Caco-2 (cell line): ENCODE measurements at regions not wholly inside any gene's neighbourhood (a gene's known extent, or its start where the extent isn't known, plus 50 kb on each side); places are given as distances from the start of the nearest gene placed in this dataset.

ENCODE experiments used
- BruUV-seq: library from RNA; stranded (reverse); fragments of 400-500 nt; replicated peaks from 2 replicates; lab custom pipeline; 2021; lab: Mats Ljungman, UMichigan
- CTCF ChIA-PET: fragments of 300-600 bp; sonication (Branson Sonifier 250); formaldehyde crosslinking; loops from one replicate; lab custom pipeline; 2022; ENCODE audit warnings: antibody characterized with exemption; lab: Charles Lee
- POLR2A ChIA-PET: fragments of 300-600 bp; sonication (Branson Sonifier 250); formaldehyde crosslinking; loops from one replicate; lab custom pipeline; 2022; ENCODE audit warnings: antibody characterized with exemption; lab: Charles Lee
- DNase-seq, 2 experiments: peaks; one replicate each; pipeline versions ENCODE4 v3.0.0 to v3.0.0-alpha.2; 2020 to 2022
- H3K27me3 ChIP-seq: replicated peaks from 2 replicates; pipeline ENCODE4 v1.6.0; 2011; ENCODE audit warnings: low read length; ENCODE audit not compliant: control insufficient read depth, insufficient read depth
- H3K36me3 ChIP-seq: 2 replicates; pipeline ENCODE4 v1.5.1; 2011; ENCODE audit warnings: low read length; ENCODE audit not compliant: control insufficient read depth, insufficient read depth
- H3K4me1 ChIP-seq: fragments of 250-450 bp; sonication (Bioruptor Pico); 2 replicates; pipeline ENCODE4 v1.5.1; 2020; ENCODE audit warnings: mild to moderate bottlenecking
- H3K4me3 ChIP-seq: 2 replicates; pipeline ENCODE4 v1.5.1; 2011; ENCODE audit warnings: low read depth, mild to moderate bottlenecking, control low read depth, low read length
- H3K9me3 ChIP-seq: fragments of 250-450 bp; sonication (Bioruptor Pico); 2 replicates; pipeline ENCODE4 v1.5.1; 2020; ENCODE audit warnings: mild to moderate bottlenecking, moderate library complexity
- H3K27ac Mint-ChIP-seq: one replicate; pipeline ENCODE4 v1.8.0; 2022; ENCODE audit warnings: mixed read lengths; ENCODE audit not compliant: unreplicated experiment
- H3K27me3 Mint-ChIP-seq: one replicate; pipeline ENCODE4 v1.8.0; 2022; ENCODE audit warnings: mixed read lengths; ENCODE audit not compliant: insufficient read depth, unreplicated experiment
- H3K36me3 Mint-ChIP-seq: one replicate; pipeline ENCODE4 v1.8.0; 2022; ENCODE audit warnings: mild to moderate bottlenecking, mixed read lengths; ENCODE audit not compliant: insufficient read depth, unreplicated experiment
- H3K4me1 Mint-ChIP-seq: one replicate; pipeline ENCODE4 v1.8.0; 2022; ENCODE audit warnings: low read depth, mixed read lengths; ENCODE audit not compliant: unreplicated experiment
- H3K4me3 Mint-ChIP-seq: one replicate; pipeline ENCODE4 v1.8.0; 2022; ENCODE audit warnings: mild to moderate bottlenecking, moderate library complexity, mixed read lengths; ENCODE audit not compliant: unreplicated experiment
- H3K9me3 Mint-ChIP-seq: one replicate; pipeline ENCODE4 v1.8.0; 2022; ENCODE audit warnings: mixed read lengths; ENCODE audit not compliant: unreplicated experiment
- CTCF ChIP-seq, 2 experiments: fragments of 200-600 bp in 1 of 2; IDR thresholded peaks; 1 replicate in 1 of 2; 2 replicates in 1 of 2; pipeline versions ENCODE4 v1.5.1 to v1.8.0; 2011 to 2022; ENCODE audit warnings: antibody characterized with exemption in 1 of 2, control low read depth in 1 of 2, inconsistent platforms in 1 of 2, low read depth in 1 of 2, low read length in 1 of 2, mild to moderate bottlenecking in 1 of 2, moderate library complexity in 1 of 2; ENCODE audit not compliant: insufficient read depth in 1 of 2, severe bottlenecking in 1 of 2, unreplicated experiment in 1 of 2
- intact Hi-C: fragments of 100-400 bp; cut with micrococcal nuclease; formaldehyde crosslinking; loops from one replicate; pipeline ENCODE4 v1.10.0; 2022; ENCODE audit not compliant: unreplicated experiment

DNA sequence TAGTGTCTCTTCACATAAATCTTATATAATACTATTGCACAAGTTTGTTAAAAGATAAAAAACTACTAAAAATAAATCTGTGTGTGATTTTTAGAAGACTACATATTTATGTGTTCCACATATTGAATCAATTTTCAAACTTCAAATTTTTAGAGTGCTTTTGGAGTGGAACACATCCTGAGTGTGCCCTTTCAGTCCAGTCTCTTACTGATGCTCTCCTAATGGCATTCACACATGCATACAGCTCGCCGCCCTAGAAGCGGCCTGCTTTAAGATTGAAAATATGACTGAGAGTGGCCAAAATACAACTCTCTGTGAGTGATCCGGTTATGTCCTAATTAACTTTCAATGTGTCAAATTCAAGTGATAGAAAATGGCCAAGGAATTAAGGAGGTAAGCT lies 628.8 kb downstream of the ANKRD50 start:
- no peak for DNase-seq
- H3K4me1 ChIP-seq: no peaks in the 10 kb centered on the region
- Mint-ChIP-seq H3K9me3 (peaks cover 9% of the 10 kb centered on the region), H3K27me3 (no peaks in the 10 kb centered on the region), H3K27ac (no peak overlapping the region), H3K36me3 (no peaks in the 10 kb centered on the region), H3K4me3 (no peak overlapping the region), H3K4me1 (peaks cover 5% of the 10 kb centered on the region)
- no TSS peak for BruUV-seq
- H3K36me3 ChIP-seq: no peaks in the 10 kb centered on the region
- POLR2A ChIA-PET: no interaction called here
- intact Hi-C loops: no loop called here
- H3K27me3 ChIP-seq: no peaks in the 10 kb centered on the region
- H3K9me3 ChIP-seq: peaks cover 10% of the 10 kb centered on the region
- CTCF ChIA-PET: no interaction called here
- H3K4me3 ChIP-seq: no peak overlapping the region
- no peak for TF ChIP-seq CTCF (IDR thresholded peaks at IDR 0.05; ENCODE audit: insufficient read depth in 1 of 2, low read depth in 1 of 2, low read length in 1 of 2, severe bottlenecking in 1 of 2, unreplicated experiment in 1 of 2)

GRCh38 chr4:124085561-124086180 lies 626.9 kb downstream of the ANKRD50 start:
- intact Hi-C loops: no loop called here
- H3K4me3 Mint-ChIP-seq: no peak overlapping the region
- no peaks in the 10 kb centered on the region for H3K9me3 Mint-ChIP-seq
- CTCF ChIA-PET: no interaction called here
- DNase-seq: no peak
- no peak for TF ChIP-seq CTCF (IDR thresholded peaks at IDR 0.05; ENCODE audit: insufficient read depth in 1 of 2, low read depth in 1 of 2, low read length in 1 of 2, severe bottlenecking in 1 of 2, unreplicated experiment in 1 of 2)
- peaks cover 5% of the 10 kb centered on the region for H3K4me1 Mint-ChIP-seq
- no TSS peak for BruUV-seq
- no peak overlapping the region for H3K27ac Mint-ChIP-seq
- no peaks in the 10 kb centered on the region for H3K4me1 ChIP-seq
- H3K4me3 ChIP-seq: no peak overlapping the region
- H3K27me3 Mint-ChIP-seq: no peaks in the 10 kb centered on the region
- no peaks in the 10 kb centered on the region for H3K36me3 ChIP-seq
- H3K9me3 ChIP-seq: peaks cover 4% of the 10 kb centered on the region
- H3K36me3 Mint-ChIP-seq: no peaks in the 10 kb centered on the region
- POLR2A ChIA-PET: no interaction called here
- H3K27me3 ChIP-seq: no peaks in the 10 kb centered on the region

DNA sequence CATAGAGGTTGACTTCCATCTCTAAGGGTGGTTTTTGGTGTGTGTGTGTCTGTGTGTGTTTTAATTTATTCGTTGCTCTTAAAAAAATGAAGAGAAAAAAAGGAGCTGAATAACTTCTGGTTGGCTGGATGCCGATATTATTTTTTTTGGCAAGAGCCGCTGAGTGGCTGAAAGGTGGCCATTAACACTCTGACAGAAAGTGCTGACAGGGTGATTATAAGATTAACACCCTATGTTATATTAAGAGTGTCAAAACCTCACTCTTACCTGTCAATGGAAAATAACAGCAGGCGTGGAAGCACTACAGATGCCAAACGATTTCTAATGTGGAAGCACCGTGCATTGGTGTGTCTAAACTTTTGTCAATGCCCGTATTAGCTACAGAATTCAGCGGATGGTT lies 622.5 kb downstream of the ANKRD50 start:
- no peaks in the 10 kb centered on the region for H3K27me3 ChIP-seq
- Mint-ChIP-seq H3K36me3 (no peaks in the 10 kb centered on the region), H3K4me3 (no peak overlapping the region), H3K27me3 (no peaks in the 10 kb centered on the region), H3K27ac (no peak overlapping the region), H3K9me3 (peaks cover 22% of the 10 kb centered on the region), H3K4me1 (peaks cover 5% of the 10 kb centered on the region)
- DNase-seq: no peak
- H3K9me3 ChIP-seq: no peaks in the 10 kb centered on the region; the same call in 1 of the 2 replicates
- CTCF ChIA-PET: no interaction called here
- no peaks in the 10 kb centered on the region for H3K36me3 ChIP-seq
- intact Hi-C loops: no loop called here
- H3K4me1 ChIP-seq: peaks cover 5% of the 10 kb centered on the region; the same call in 1 of the 2 replicates
- POLR2A ChIA-PET: no interaction called here
- BruUV-seq: no TSS peak
- TF ChIP-seq CTCF (IDR thresholded peaks at IDR 0.05; ENCODE audit: insufficient read depth in 1 of 2, low read depth in 1 of 2, low read length in 1 of 2, severe bottlenecking in 1 of 2, unreplicated experiment in 1 of 2): no peak
- H3K4me3 ChIP-seq: no peak overlapping the region
